ENCODE measurements at regions not wholly inside any gene's neighbourhood (a gene's known extent, or its start where the extent isn't known, plus 50 kb on each side); places are given as distances from the start of the nearest gene placed in this dataset.

DNA sequence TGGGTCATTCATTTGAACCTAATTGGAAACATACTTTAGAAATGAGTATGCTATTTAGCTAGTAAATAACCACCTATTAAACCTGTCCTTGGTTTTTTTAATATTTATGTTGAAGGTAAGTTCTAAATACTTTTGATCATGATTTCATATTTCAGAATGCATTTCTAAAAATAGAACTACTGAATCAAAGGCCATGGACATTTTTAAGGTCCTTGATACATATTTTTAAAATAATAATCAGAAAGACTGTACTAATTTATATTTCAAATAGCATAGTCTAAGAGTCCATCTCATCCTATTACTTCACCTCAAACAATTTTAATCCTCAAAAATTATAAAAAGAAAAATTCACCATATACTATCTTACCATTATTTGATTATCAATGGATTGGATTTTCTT is 102.1 kb upstream of the AKR1E2 start:
- H3K27ac ChIP-seq = no peak overlapping the region
- TF ChIP-seq, protein P1, sequence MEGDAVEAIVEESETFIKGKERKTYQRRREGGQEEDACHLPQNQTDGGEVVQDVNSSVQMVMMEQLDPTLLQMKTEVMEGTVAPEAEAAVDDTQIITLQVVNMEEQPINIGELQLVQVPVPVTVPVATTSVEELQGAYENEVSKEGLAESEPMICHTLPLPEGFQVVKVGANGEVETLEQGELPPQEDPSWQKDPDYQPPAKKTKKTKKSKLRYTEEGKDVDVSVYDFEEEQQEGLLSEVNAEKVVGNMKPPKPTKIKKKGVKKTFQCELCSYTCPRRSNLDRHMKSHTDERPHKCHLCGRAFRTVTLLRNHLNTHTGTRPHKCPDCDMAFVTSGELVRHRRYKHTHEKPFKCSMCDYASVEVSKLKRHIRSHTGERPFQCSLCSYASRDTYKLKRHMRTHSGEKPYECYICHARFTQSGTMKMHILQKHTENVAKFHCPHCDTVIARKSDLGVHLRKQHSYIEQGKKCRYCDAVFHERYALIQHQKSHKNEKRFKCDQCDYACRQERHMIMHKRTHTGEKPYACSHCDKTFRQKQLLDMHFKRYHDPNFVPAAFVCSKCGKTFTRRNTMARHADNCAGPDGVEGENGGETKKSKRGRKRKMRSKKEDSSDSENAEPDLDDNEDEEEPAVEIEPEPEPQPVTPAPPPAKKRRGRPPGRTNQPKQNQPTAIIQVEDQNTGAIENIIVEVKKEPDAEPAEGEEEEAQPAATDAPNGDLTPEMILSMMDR (conservative IDR thresholded peaks at IDR 0.05; ENCODE audit: low read depth) = no peak
- ChIA-PET POLR2A (ENCODE audit: low non-redundant PET) (no interaction called here), CTCF (interaction anchor here (0.7 kb wide), 1 partner anchor 144 kb away, joined by 3 read pairs; no protein-coding TSS in a partner anchor)
- DNase-seq (ENCODE audit: low spot score) = no peak

DNA sequence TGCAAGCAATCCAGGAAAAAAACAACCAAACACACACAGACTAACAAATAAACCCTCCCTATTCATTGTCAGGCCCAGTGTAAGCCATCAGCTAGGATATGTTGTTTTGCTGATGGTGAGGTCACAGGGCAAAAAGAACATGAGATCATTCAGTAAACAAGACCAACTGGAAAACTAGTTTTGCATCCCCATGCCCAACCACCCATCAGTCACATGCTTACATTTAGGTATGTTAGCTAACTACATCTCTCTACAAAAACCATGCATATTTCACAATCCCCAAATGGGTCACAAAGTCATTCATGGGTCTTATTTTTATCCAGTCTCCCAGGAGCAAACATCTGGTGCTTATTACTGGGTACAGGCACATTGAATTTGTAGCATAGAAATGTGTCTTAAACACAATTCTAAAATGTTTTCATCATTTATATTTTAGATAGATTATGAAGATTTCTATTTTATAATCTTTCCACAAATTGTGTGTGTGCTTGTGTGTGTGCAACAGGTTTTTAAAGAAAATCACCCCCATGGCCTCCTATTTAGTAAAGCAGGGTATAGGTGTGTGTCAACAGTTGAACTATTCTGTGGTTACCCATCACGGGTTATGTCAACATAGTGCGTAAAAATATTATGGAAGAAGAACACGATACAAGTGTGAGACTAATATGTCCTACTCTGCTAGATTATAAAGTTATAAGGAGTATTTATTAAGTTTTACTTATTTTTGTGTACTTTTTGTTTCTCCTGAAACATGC is 103.8 kb upstream of the AKR1E2 start:
- ChIA-PET POLR2A (ENCODE audit: low non-redundant PET) (no interaction called here), CTCF (interaction anchor here (0.6 kb wide), 2 partner anchors 8 to 767 kb away, joined by 3 to 4 read pairs; no protein-coding TSS in a partner anchor)
- no peak overlapping the region for H3K27ac ChIP-seq
- TF ChIP-seq, protein P1 (conservative IDR thresholded peaks at IDR 0.05; ENCODE audit: low read depth) = no peak
- no peak for DNase-seq (ENCODE audit: low spot score)

DNA sequence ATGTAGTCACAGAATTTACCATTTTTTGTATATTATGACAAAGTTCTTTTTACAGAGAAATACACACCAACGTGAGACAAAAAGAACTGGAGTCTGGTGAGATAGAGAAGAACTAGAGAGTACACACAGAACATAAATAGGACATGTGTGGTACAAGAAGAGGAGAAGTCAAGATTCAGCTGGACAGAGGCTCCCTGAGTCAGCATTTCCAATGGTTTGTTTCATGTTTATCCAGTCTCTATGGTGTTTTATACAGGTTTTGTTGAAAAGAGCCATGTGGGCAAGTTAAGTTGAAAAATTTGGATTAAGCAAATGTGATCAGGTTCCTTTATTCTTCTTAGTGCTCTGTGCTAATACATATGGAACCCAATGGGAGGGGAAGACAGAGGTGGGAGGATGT is 105.5 kb upstream of the AKR1E2 start:
- POLR2A ChIA-PET (ENCODE audit: low non-redundant PET) = no interaction called here
- CTCF ChIA-PET = no interaction called here
- TF ChIP-seq, protein P1 (conservative IDR thresholded peaks at IDR 0.05; ENCODE audit: low read depth) = no peak
- H3K27ac ChIP-seq = no peak overlapping the region
- DNase-seq (ENCODE audit: low spot score) = no peak

DNA sequence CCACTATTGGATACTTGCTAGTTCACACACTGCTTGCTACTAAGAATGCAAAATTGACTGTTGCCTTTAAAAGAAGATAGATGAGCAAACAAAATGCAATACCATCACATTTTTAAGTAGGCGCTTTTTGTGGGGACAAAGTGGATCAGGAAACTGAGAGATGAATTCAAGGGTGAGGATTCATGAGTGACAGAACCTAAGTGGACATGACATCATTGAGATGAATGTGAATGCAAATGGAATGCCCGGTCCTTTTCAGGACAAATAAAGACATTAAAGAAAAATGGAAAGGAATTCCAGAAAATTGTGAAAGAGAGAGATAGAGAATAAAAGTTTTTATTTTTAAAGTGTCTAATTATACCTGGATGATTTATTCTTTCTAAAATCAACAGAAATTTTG is 106.3 kb upstream of the AKR1E2 start:
- ChIA-PET POLR2A (ENCODE audit: low non-redundant PET) (no interaction called here), CTCF (interaction anchor here (0.7 kb wide), 2 partner anchors 1156 to 1526 kb away, joined by 3 read pairs; no protein-coding TSS in a partner anchor)
- TF ChIP-seq, protein P1 (conservative IDR thresholded peaks at IDR 0.05; ENCODE audit: low read depth) = no peak
- H3K27ac ChIP-seq = no peak overlapping the region
- DNase-seq (ENCODE audit: low spot score) = no peak

DNA sequence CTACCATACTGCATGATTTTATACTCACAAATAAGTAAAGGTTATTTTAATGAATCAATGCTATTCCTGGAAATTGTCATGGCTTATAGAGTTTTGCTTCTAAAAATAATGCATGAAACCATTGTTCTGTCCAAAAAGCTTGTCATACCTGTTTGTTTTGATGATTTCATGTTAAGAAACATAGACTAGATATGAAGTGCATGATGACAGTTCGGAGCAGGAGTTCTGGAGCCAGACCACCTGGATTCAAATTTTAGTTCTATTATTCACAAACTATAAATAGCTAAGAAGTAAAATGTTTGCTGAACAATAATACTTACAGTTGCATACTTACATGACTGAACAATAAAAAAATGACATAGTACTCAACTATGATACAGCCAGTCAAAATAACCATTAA is 107.0 kb upstream of the AKR1E2 start:
- TF ChIP-seq, protein P1 (conservative IDR thresholded peaks at IDR 0.05; ENCODE audit: low read depth) = no peak
- H3K27ac ChIP-seq = no peak overlapping the region
- POLR2A ChIA-PET (ENCODE audit: low non-redundant PET) = no interaction called here
- DNase-seq (ENCODE audit: low spot score) = no peak
- CTCF ChIA-PET = interaction anchor here (0.6 to 0.7 kb wide), 2 partner anchors 1156 to 1816 kb away, joined by 3 to 4 read pairs; no protein-coding TSS in a partner anchor

DNA sequence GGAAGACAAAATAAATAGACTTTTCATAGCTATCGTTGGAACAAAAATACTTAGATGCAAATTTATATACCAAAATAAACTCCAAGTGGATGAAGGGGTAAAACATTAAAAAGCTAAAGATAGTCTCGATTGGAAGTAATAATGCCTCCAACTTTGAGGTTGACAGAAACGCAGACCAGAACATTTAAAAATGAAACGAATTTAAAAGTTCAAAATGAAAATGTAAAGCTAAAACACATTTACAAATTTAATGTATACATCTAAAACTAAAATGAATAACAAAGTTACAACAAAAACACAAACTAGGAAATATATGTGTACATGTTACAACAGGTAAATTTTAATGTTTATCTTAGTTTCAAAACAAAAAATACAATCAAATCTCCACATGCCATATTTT is 107.5 kb upstream of the AKR1E2 start:
- CTCF ChIA-PET = interaction anchor here (0.6 to 0.9 kb wide), 2 partner anchors 62 to 1816 kb away, joined by 3 to 4 read pairs; no protein-coding TSS in a partner anchor
- H3K27ac ChIP-seq = no peak overlapping the region
- TF ChIP-seq, protein P1 (conservative IDR thresholded peaks at IDR 0.05; ENCODE audit: low read depth) = no peak
- no peak for DNase-seq (ENCODE audit: low spot score)
- POLR2A ChIA-PET (ENCODE audit: low non-redundant PET) = no interaction called here

All from RWPE1 (cell line).